ENCODE measurements at regions not wholly inside any gene's neighbourhood (a gene's known extent, or its start where the extent isn't known, plus 50 kb on each side); places are given as distances from the start of the nearest gene placed in this dataset.

DNA sequence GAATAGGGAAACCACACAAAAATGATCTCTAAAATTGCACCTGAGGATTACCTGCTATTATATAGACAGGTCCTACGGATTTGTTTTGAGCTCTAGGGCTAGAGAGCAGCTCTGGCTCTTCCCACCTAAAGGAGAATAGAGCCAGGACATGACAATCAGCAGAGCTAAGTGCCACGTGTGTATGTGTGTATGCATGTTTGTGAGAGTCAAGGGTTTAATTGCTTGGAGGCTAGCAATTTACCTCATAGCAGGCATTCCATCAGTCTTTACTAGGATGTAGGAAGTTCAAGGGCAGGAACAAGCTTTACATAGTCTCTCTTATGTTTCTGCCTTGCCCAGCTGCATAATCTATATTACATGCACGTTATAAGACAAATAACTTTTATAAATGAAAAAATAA is 498.2 kb downstream of the NSUN3 start:
- 100% methylated on average over 1 of the region's 3 CpGs for WGBS (ENCODE audit: insufficient coverage)
- Histone ChIP-seq H3K27ac (ENCODE audit: insufficient read depth in 1 of 2, low read depth in 1 of 2, low read length in 2 of 2, poor library complexity in 1 of 2, severe bottlenecking in 2 of 2) (no peak overlapping the region), H3K27me3 (replicated peaks in 2 of 5; ENCODE audit: control insufficient read depth in 4 of 5, insufficient read depth in 5 of 5, low read length in 4 of 5) (no peaks in the 10 kb centered on the region), H3K4me1 (ENCODE audit: control extremely low read depth in 1 of 4, control insufficient read depth in 4 of 4, insufficient read depth in 4 of 4, low read length in 3 of 4) (no peaks in the 10 kb centered on the region), H3K4me3 (ENCODE audit: control insufficient read depth in 1 of 7, extremely low read depth in 1 of 7, insufficient read depth in 4 of 7, low read depth in 2 of 7, low read length in 6 of 7) (no peak overlapping the region), H3K9me3 (ENCODE audit: control extremely low read depth in 1 of 5, control insufficient read depth in 4 of 5, insufficient read depth in 2 of 5, low read depth in 1 of 5, low read length in 4 of 5) (peaks cover 0 to 2% (median 0%) of the 10 kb centered on the region in 5 experiments), H3K36me3 (ENCODE audit: control insufficient read depth in 4 of 4, insufficient read depth in 4 of 4, low read length in 3 of 4) (no peaks in the 10 kb centered on the region)
- CTCF ChIA-PET = interaction anchor here (1.4 kb wide), 1 partner anchor 12 kb away, joined by 3 read pairs; no protein-coding TSS in a partner anchor
- POLR2A ChIA-PET = no interaction called here
- DNase-seq = no peak

DNA sequence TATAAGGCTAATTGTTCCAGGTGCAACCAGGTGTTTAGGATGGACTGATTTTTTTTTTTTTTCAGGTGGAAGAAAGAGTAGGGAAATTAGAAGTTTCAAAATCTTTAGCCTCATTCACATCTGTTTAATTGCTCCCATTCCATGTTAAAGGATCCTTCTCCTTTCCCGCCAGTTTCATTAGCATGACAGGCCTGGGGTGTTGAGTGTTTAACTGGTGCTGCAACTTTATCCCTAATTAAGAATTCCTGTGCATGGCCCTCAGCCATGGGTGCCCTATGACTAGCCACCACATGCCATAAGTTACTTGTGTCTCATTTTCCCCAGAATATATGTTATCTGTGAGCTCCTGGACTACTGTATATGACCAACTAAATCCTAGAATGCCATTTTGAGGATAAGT is 501.4 kb downstream of the NSUN3 start:
- no peaks in the 10 kb centered on the region for H3K4me1 ChIP-seq (ENCODE audit: control extremely low read depth in 1 of 4, control insufficient read depth in 4 of 4, insufficient read depth in 4 of 4, low read length in 3 of 4)
- ChIA-PET POLR2A (no interaction called here), CTCF (no interaction called here)
- no peaks in the 10 kb centered on the region for H3K9me3 ChIP-seq (ENCODE audit: control extremely low read depth in 1 of 5, control insufficient read depth in 4 of 5, insufficient read depth in 2 of 5, low read depth in 1 of 5, low read length in 4 of 5)
- 100% methylated on average over 1 of the region's 1 CpG for WGBS (ENCODE audit: insufficient coverage)
- no peak overlapping the region for H3K27ac ChIP-seq (ENCODE audit: insufficient read depth in 1 of 2, low read depth in 1 of 2, low read length in 2 of 2, poor library complexity in 1 of 2, severe bottlenecking in 2 of 2)
- no peaks in the 10 kb centered on the region for H3K27me3 ChIP-seq (replicated peaks in 2 of 5; ENCODE audit: control insufficient read depth in 4 of 5, insufficient read depth in 5 of 5, low read length in 4 of 5)
- no peaks in the 10 kb centered on the region for H3K36me3 ChIP-seq (ENCODE audit: control insufficient read depth in 4 of 4, insufficient read depth in 4 of 4, low read length in 3 of 4)
- H3K4me3 ChIP-seq (ENCODE audit: control insufficient read depth in 1 of 7, extremely low read depth in 1 of 7, insufficient read depth in 4 of 7, low read depth in 2 of 7, low read length in 6 of 7) = no peak overlapping the region
- no peak for DNase-seq

DNA sequence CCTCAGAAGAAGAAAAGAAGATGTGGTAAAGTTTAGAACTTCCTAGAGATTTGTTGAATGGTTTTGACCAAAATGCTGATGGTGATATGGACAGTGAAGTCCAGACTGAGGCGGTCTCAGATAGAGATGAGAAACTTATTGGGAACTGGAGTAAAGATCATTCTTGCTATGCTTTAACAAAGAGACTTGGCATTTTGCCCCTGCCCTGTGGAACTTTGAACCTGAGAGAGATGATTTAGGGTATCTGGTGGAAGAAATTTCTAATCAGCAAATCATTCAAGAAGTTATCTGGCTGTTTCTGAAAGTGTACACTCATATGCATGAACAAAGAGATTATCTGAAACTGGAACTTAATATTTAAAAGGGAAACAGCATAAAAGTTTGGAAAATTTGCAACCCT is 505.2 kb downstream of the NSUN3 start:
- CTCF ChIA-PET = no interaction called here

GRCh38 chr3:94573337-94573736 is 510.5 kb downstream of the NSUN3 start:
- no peak overlapping the region for H3K27ac ChIP-seq (ENCODE audit: insufficient read depth in 1 of 2, low read depth in 1 of 2, low read length in 2 of 2, poor library complexity in 1 of 2, severe bottlenecking in 2 of 2)
- H3K36me3 ChIP-seq (ENCODE audit: control insufficient read depth in 4 of 4, insufficient read depth in 4 of 4, low read length in 3 of 4) = no peaks in the 10 kb centered on the region
- peaks cover 0 to 2% (median 0%) of the 10 kb centered on the region in 5 experiments for H3K9me3 ChIP-seq (ENCODE audit: control extremely low read depth in 1 of 5, control insufficient read depth in 4 of 5, insufficient read depth in 2 of 5, low read depth in 1 of 5, low read length in 4 of 5)
- no peak for DNase-seq
- no peaks in the 10 kb centered on the region for H3K4me1 ChIP-seq (ENCODE audit: control extremely low read depth in 1 of 4, control insufficient read depth in 4 of 4, insufficient read depth in 4 of 4, low read length in 3 of 4)
- no peak overlapping the region for H3K4me3 ChIP-seq (ENCODE audit: control insufficient read depth in 1 of 7, extremely low read depth in 1 of 7, insufficient read depth in 4 of 7, low read depth in 2 of 7, low read length in 6 of 7)
- H3K27me3 ChIP-seq (replicated peaks in 2 of 5; ENCODE audit: control insufficient read depth in 4 of 5, insufficient read depth in 5 of 5, low read length in 4 of 5) = no peaks in the 10 kb centered on the region
- POLR2A ChIA-PET = interaction anchor here (0.6 kb wide), 1 partner anchor 10 kb away, joined by 3 read pairs; no protein-coding TSS in a partner anchor
- WGBS (ENCODE audit: insufficient coverage) = no CpG with 5 or more reads among the region's 2 CpGs
- CTCF ChIA-PET = no interaction called here

More for the DNA sequence above, 505.2 kb downstream of the NSUN3 start:
- H3K27me3 ChIP-seq (replicated peaks in 2 of 5; ENCODE audit: control insufficient read depth in 4 of 5, insufficient read depth in 5 of 5, low read length in 4 of 5) = no peaks in the 10 kb centered on the region
- H3K36me3 ChIP-seq (ENCODE audit: control insufficient read depth in 4 of 4, insufficient read depth in 4 of 4, low read length in 3 of 4) = no peaks in the 10 kb centered on the region
- H3K4me1 ChIP-seq (ENCODE audit: control extremely low read depth in 1 of 4, control insufficient read depth in 4 of 4, insufficient read depth in 4 of 4, low read length in 3 of 4) = no peaks in the 10 kb centered on the region
- H3K9me3 ChIP-seq (ENCODE audit: control extremely low read depth in 1 of 5, control insufficient read depth in 4 of 5, insufficient read depth in 2 of 5, low read depth in 1 of 5, low read length in 4 of 5) = no peaks in the 10 kb centered on the region
- H3K27ac ChIP-seq (ENCODE audit: insufficient read depth in 1 of 2, low read depth in 1 of 2, low read length in 2 of 2, poor library complexity in 1 of 2, severe bottlenecking in 2 of 2) = no peak overlapping the region
- POLR2A ChIA-PET = no interaction called here
- no peak overlapping the region for H3K4me3 ChIP-seq (ENCODE audit: control insufficient read depth in 1 of 7, extremely low read depth in 1 of 7, insufficient read depth in 4 of 7, low read depth in 2 of 7, low read length in 6 of 7)
- no CpG with 5 or more reads among the region's 1 CpG for WGBS (ENCODE audit: insufficient coverage)
- no peak for DNase-seq

DNA sequence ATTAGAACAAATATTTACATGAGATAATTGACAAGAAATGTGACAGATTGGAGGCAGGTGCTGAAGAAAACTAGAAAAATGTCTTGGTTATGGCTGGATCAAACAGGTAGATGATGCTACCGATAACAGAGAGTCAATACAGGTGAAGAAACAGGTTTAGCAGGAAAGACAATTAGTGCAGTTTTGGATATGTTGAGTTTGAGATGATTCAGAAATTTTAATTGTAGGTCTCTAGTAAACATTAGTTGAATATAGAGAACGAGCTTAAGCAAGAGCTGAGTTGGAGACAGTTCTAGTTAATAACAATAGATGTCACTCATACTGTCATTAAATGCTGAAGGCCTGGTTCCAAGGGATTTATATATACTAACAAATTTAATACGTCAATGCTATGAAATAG is 524.4 kb downstream of the NSUN3 start:
- DNase-seq = no peak
- Histone ChIP-seq H3K4me3 (ENCODE audit: control insufficient read depth in 1 of 7, extremely low read depth in 1 of 7, insufficient read depth in 4 of 7, low read depth in 2 of 7, low read length in 6 of 7) (no peak overlapping the region), H3K9me3 (ENCODE audit: control extremely low read depth in 1 of 5, control insufficient read depth in 4 of 5, insufficient read depth in 2 of 5, low read depth in 1 of 5, low read length in 4 of 5) (no peaks in the 10 kb centered on the region), H3K4me1 (ENCODE audit: control extremely low read depth in 1 of 4, control insufficient read depth in 4 of 4, insufficient read depth in 4 of 4, low read length in 3 of 4) (no peaks in the 10 kb centered on the region), H3K27me3 (replicated peaks in 2 of 5; ENCODE audit: control insufficient read depth in 4 of 5, insufficient read depth in 5 of 5, low read length in 4 of 5) (no peaks in the 10 kb centered on the region), H3K36me3 (ENCODE audit: control insufficient read depth in 4 of 4, insufficient read depth in 4 of 4, low read length in 3 of 4) (no peaks in the 10 kb centered on the region), H3K27ac (ENCODE audit: insufficient read depth in 1 of 2, low read depth in 1 of 2, low read length in 2 of 2, poor library complexity in 1 of 2, severe bottlenecking in 2 of 2) (no peak overlapping the region)
- ChIA-PET POLR2A (no interaction called here), CTCF (no interaction called here)
- WGBS (ENCODE audit: insufficient coverage) = 100% methylated on average over 1 of the region's 3 CpGs

DNA sequence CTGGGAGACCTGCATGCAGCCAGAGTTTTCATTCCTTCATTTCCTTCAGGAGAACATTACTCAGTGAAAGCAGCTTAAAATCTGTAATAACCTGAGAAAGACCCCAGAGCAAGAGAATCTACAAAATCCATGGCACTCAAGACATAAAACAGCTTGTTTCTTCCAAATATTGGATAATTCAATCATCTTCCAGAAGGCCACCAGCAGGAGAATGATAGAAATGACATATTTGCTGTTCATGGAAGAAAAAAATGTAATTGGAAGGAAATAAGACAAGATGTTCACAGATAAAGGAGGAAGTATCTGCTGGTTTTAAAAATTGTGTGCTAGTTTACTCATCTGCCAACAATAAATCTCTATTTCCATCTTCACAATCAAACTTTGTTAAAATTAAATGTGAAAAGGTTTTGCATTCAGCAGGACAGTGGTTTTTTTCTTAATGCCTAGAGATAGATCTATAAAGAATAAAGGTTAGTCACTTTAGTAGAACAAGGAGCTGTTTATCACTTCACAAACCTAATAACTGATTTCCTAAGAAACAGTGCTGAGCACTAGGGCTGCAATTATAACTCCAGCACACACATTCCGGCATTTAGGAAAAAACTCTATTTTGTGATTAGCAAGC is 530.8 kb downstream of the NSUN3 start:
- Histone ChIP-seq H3K36me3 (ENCODE audit: control insufficient read depth in 4 of 4, insufficient read depth in 4 of 4, low read length in 3 of 4) (no peaks in the 10 kb centered on the region), H3K27me3 (replicated peaks in 2 of 5; ENCODE audit: control insufficient read depth in 4 of 5, insufficient read depth in 5 of 5, low read length in 4 of 5) (no peaks in the 10 kb centered on the region), H3K27ac (ENCODE audit: insufficient read depth in 1 of 2, low read depth in 1 of 2, low read length in 2 of 2, poor library complexity in 1 of 2, severe bottlenecking in 2 of 2) (no peak overlapping the region), H3K9me3 (ENCODE audit: control extremely low read depth in 1 of 5, control insufficient read depth in 4 of 5, insufficient read depth in 2 of 5, low read depth in 1 of 5, low read length in 4 of 5) (no peaks in the 10 kb centered on the region), H3K4me1 (ENCODE audit: control extremely low read depth in 1 of 4, control insufficient read depth in 4 of 4, insufficient read depth in 4 of 4, low read length in 3 of 4) (no peaks in the 10 kb centered on the region), H3K4me3 (ENCODE audit: control insufficient read depth in 1 of 7, extremely low read depth in 1 of 7, insufficient read depth in 4 of 7, low read depth in 2 of 7, low read length in 6 of 7) (no peak overlapping the region)
- ChIA-PET CTCF (no interaction called here), POLR2A (no interaction called here)
- WGBS (ENCODE audit: insufficient coverage) = no CpG with 5 or more reads among the region's 1 CpG
- no peak for DNase-seq

DNA sequence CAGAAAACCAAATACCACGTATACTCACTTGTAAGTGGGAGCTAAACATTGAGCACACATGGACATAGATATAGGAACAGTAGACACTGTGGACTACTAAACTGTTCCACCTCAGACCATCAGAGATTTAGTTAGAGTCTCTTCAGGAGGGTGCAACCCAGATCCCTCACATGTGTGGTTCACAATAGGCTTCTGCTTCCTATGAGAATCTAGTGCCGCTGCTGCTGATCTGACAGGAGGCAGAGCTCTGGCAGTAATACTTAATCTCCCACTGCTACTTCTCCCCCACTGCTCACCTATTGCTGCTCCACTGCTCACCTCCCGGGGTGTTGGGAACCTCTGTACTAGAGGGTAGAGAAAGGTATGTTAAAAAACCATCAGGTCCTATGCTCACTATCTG is 533.3 kb downstream of the NSUN3 start:
- Histone ChIP-seq H3K27ac (ENCODE audit: insufficient read depth in 1 of 2, low read depth in 1 of 2, low read length in 2 of 2, poor library complexity in 1 of 2, severe bottlenecking in 2 of 2) (no peak overlapping the region), H3K4me1 (ENCODE audit: control extremely low read depth in 1 of 4, control insufficient read depth in 4 of 4, insufficient read depth in 4 of 4, low read length in 3 of 4) (no peaks in the 10 kb centered on the region), H3K9me3 (ENCODE audit: control extremely low read depth in 1 of 5, control insufficient read depth in 4 of 5, insufficient read depth in 2 of 5, low read depth in 1 of 5, low read length in 4 of 5) (no peaks in the 10 kb centered on the region), H3K36me3 (ENCODE audit: control insufficient read depth in 4 of 4, insufficient read depth in 4 of 4, low read length in 3 of 4) (no peaks in the 10 kb centered on the region), H3K4me3 (ENCODE audit: control insufficient read depth in 1 of 7, extremely low read depth in 1 of 7, insufficient read depth in 4 of 7, low read depth in 2 of 7, low read length in 6 of 7) (no peak overlapping the region), H3K27me3 (replicated peaks in 2 of 5; ENCODE audit: control insufficient read depth in 4 of 5, insufficient read depth in 5 of 5, low read length in 4 of 5) (no peaks in the 10 kb centered on the region)
- ChIA-PET CTCF (no interaction called here), POLR2A (no interaction called here)
- 100% methylated on average over 2 of the region's 3 CpGs for WGBS (ENCODE audit: insufficient coverage)
- DNase-seq = no peak
